Panc1 (cell line): ENCODE measurements at regions not wholly inside any gene's neighbourhood (a gene's known extent, or its start where the extent isn't known, plus 50 kb on each side); places are given as distances from the start of the nearest gene placed in this dataset.

ENCODE experiments used
- SIN3A ChIP-seq: IDR thresholded peaks from 2 replicates; pipeline ENCODE4 v1.6.1; 2012; ENCODE audit warnings: low read depth, mild to moderate bottlenecking, low read length, moderate library complexity, borderline replicate concordance; ENCODE audit not compliant: insufficient read depth
- TF ChIP-seq, protein P1 (sequence below): fragments of 450-650 bp; IDR thresholded peaks from 2 replicates; pipeline ENCODE4 v1.5.1; 2017; ENCODE audit warnings: mild to moderate bottlenecking

DNA sequence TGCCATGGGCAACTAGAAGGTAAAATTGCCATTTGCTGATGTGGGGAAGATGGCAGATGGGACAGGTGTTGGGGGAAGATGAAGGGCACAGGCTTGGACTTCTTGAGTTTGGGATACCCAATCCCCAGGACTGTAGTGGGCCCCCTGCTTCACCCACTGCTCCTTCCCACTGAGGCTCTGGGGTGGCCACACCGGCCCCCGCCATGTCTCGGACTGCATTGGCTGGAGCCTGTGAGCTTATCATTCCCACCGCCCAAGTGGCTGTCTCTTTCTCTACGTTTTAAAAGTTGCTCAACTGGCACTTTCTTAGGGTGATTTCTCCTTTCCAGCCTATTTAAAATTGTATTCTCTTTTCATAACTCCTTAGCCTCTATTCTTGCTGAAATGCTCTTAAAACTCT is 730.0 kb upstream of the ADAMTS16 start:
- TF ChIP-seq, protein P1, sequence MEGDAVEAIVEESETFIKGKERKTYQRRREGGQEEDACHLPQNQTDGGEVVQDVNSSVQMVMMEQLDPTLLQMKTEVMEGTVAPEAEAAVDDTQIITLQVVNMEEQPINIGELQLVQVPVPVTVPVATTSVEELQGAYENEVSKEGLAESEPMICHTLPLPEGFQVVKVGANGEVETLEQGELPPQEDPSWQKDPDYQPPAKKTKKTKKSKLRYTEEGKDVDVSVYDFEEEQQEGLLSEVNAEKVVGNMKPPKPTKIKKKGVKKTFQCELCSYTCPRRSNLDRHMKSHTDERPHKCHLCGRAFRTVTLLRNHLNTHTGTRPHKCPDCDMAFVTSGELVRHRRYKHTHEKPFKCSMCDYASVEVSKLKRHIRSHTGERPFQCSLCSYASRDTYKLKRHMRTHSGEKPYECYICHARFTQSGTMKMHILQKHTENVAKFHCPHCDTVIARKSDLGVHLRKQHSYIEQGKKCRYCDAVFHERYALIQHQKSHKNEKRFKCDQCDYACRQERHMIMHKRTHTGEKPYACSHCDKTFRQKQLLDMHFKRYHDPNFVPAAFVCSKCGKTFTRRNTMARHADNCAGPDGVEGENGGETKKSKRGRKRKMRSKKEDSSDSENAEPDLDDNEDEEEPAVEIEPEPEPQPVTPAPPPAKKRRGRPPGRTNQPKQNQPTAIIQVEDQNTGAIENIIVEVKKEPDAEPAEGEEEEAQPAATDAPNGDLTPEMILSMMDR, result no peak
- no peak for TF ChIP-seq SIN3A
